Hepatocyte (in vitro differentiated cells): ENCODE measurements at regions not wholly inside any gene's neighbourhood (a gene's known extent, or its start where the extent isn't known, plus 50 kb on each side); places are given as distances from the start of the nearest gene placed in this dataset.

Experiments
- CTCF ChIP-seq: fragments of 200-600 bp; sonication (generic); IDR thresholded peaks from 2 replicates; pipeline ENCODE4 v1.5.1; 2016; ENCODE audit warnings: antibody characterized with exemption, mild to moderate bottlenecking; ENCODE audit not compliant: poor library complexity
- EZH2 ChIP-seq: fragments of 200-600 bp; sonication (generic); IDR thresholded peaks from 2 replicates; pipeline ENCODE4 v1.6.1; 2016; ENCODE audit warnings: antibody characterized with exemption, mild to moderate bottlenecking, borderline replicate concordance

- no peak for TF ChIP-seq CTCF
- no peak for TF ChIP-seq EZH2
Measured at GRCh38 chr16:19972111-19972510, 87.5 kb upstream of the GPRC5B start.
